Bronchial epithelial cell (primary cell): ENCODE measurements at regions not wholly inside any gene's neighbourhood (a gene's known extent, or its start where the extent isn't known, plus 50 kb on each side); places are given as distances from the start of the nearest gene placed in this dataset.

Source experiments
- DNase-seq: peaks from one replicate; pipeline ENCODE4 v3.0.0-alpha.2; 2010; ENCODE audit warnings: low read depth
- FAIRE-seq: peaks from 2 replicates; lab custom pipeline; 2011; peaks lifted over from hg19 to GRCh38; lab: Jason Lieb, UNC
- H3K27me3 ChIP-seq: 2 replicates; pipeline ENCODE4 v1.5.1; 2011; ENCODE audit warnings: low read length; ENCODE audit not compliant: control insufficient read depth, insufficient read depth
- H3K36me3 ChIP-seq: 2 replicates; pipeline ENCODE4 v1.5.1; 2011; ENCODE audit warnings: low read length; ENCODE audit not compliant: control insufficient read depth, insufficient read depth
- H3K4me3 ChIP-seq: 2 replicates; pipeline ENCODE4 v1.5.1; 2011; ENCODE audit warnings: mild to moderate bottlenecking, low read depth, low read length, control low read depth
- CTCF ChIP-seq: IDR thresholded peaks from 2 replicates; pipeline ENCODE4 v1.5.1; 2011; ENCODE audit warnings: mild to moderate bottlenecking, moderate library complexity, low read length, control low read depth, inconsistent platforms; ENCODE audit not compliant: insufficient read depth, severe bottlenecking

DNA sequence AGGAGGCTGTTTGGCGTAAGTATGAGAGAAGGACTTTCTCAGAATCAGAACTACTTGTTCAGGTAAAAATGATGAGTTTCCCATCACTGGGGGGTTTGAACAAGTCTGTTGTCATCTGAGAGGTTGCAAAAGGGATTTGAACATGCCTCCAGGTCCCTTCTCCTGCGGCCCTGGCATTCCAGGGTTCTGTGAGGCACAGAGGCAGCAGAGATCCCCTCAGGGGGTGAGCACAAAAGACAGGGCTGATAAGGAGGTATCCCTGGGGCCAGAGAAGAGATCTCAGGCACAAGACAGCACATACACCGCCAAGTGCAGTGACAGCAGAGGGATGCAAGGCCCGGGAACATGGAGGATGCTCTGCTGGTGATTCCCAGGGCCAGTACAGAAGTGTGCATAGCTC, 275.8 kb upstream of the TSHZ3 start:
- no peak for TF ChIP-seq CTCF
- Histone ChIP-seq H3K27me3 (no peaks in the 10 kb centered on the region), H3K4me3 (no peak overlapping the region), H3K36me3 (no peaks in the 10 kb centered on the region)
- no peak for FAIRE-seq
- no peak for DNase-seq

GRCh38 chr19:31625575-31625974, 276.3 kb upstream of the TSHZ3 start:
- no peak for FAIRE-seq

DNA sequence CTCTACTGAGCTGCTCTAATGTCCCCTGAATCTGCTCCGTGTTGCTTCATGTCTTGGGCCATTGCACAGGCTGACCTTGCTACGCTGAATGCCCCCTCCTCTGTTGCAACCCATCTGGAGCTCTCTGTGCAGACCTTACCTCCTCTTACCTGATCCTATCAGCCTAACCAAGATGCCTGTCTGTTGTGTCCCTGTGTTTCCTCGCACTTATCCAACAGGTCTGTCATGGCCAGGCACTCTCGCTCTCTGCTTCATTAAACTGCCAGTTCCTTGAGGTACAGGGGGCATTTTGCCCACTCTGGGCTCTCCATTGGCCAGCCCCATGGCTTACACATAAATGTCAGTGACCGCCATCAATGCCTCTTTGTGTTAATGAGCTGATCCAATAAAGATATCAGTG, 277.7 kb upstream of the TSHZ3 start:
- Histone ChIP-seq H3K4me3 (no peak overlapping the region), H3K27me3 (no peaks in the 10 kb centered on the region), H3K36me3 (no peaks in the 10 kb centered on the region)
- TF ChIP-seq CTCF = no peak
- FAIRE-seq (no peak), DNase-seq (no peak)

More at GRCh38 chr19:31625575-31625974, 276.3 kb upstream of the TSHZ3 start:
- Histone ChIP-seq H3K36me3 (no peaks in the 10 kb centered on the region), H3K27me3 (no peaks in the 10 kb centered on the region), H3K4me3 (no peak overlapping the region)
- no peak for TF ChIP-seq CTCF
- DNase-seq = no peak

GRCh38 chr19:31627620-31628365, 278.6 kb upstream of the TSHZ3 start:
- DNase-seq (no peak), FAIRE-seq (no peak)
- TF ChIP-seq CTCF = no peak
- H3K36me3 ChIP-seq = no peaks in the 10 kb centered on the region
- no peak overlapping the region for H3K4me3 ChIP-seq
- H3K27me3 ChIP-seq = no peaks in the 10 kb centered on the region

DNA sequence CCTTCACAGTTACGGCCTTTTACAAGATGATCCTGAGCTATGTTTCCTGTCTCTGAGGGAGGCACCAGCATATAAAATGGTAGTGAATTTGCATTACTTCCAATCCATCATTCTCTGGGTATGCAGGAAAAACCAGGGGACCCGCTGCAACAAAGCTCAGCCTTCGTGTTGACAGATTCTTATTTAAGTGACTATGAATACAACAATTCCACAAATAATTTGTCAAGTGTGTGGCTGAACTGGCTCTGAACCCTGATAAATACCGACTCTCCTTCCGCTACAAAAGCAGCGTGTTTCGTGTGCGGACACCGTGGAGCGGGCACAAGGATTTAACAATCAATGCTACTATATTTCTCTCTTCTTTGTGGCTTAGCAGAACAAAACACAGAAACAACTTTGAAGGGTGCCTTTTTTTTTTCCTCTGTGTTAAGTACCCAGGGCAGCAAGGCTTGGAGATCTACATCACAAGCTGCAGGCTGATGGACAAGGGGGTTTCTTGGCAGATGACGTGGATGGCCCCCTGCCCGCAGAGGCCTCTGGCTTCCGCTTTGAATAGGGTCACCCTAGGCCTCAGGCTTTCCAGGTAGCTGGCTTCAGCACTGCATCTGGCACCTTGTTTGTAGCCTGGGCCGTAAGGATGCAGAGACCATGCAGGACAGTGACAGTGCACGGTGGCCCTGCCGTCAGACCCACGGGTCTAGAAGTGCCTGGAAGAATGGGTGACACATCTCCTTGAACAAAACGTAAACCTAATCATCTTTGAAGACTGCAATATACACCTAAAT, 280.5 kb upstream of the TSHZ3 start:
- H3K27me3 ChIP-seq = no peaks in the 10 kb centered on the region
- no peak for TF ChIP-seq CTCF
- no peak for DNase-seq
- no peak overlapping the region for H3K4me3 ChIP-seq
- no peaks in the 10 kb centered on the region for H3K36me3 ChIP-seq
- FAIRE-seq = no peak
